GM04504 (cell line): ENCODE measurements at regions not wholly inside any gene's neighbourhood (a gene's known extent, or its start where the extent isn't known, plus 50 kb on each side); places are given as distances from the start of the nearest gene placed in this dataset.

Experiments
- DNase-seq: peaks from one replicate; pipeline ENCODE4 v3.0.0-alpha.2; 2012; ENCODE audit warnings: low read depth

GRCh38 chr9:81532251-81532650, 157.1 kb downstream of the TLE1 start:
- no peak for DNase-seq

- no peak for DNase-seq
Observed at GRCh38 chr9:81531511-81531910, 157.8 kb downstream of the TLE1 start.

GRCh38 chr9:81530846-81531245, 158.5 kb downstream of the TLE1 start:
- DNase-seq = no peak

- no peak for DNase-seq
Observed at GRCh38 chr9:81530310-81530810, 159.0 kb downstream of the TLE1 start.

GRCh38 chr9:81529556-81530193, 159.7 kb downstream of the TLE1 start:
- DNase-seq = peak; percentile 44

GRCh38 chr9:81526587-81526986, 162.8 kb downstream of the TLE1 start:
- DNase-seq = peak; percentile 76

- DNase-seq = peak; percentile 32
Observed at GRCh38 chr9:81522716-81523551, 166.4 kb downstream of the TLE1 start.

- no peak for DNase-seq
Observed at GRCh38 chr9:81521892-81522291, 167.5 kb downstream of the TLE1 start.

- no peak for DNase-seq
Observed at GRCh38 chr9:81519816-81520495, 169.4 kb downstream of the TLE1 start.

- no peak for DNase-seq
Observed at GRCh38 chr9:81517954-81518353, 171.4 kb downstream of the TLE1 start.

- no peak for DNase-seq
Observed at GRCh38 chr9:81513059-81513458, 176.3 kb downstream of the TLE1 start.

GRCh38 chr9:81512641-81513040, 176.7 kb downstream of the TLE1 start:
- no peak for DNase-seq

GRCh38 chr9:81508476-81508875, 180.9 kb downstream of the TLE1 start:
- no peak for DNase-seq

- no peak for DNase-seq
Observed at GRCh38 chr9:81506941-81507864, 182.1 kb downstream of the TLE1 start.

GRCh38 chr9:81499594-81499993, 189.8 kb downstream of the TLE1 start:
- no peak for DNase-seq

- peak; percentile 52 for DNase-seq
Observed at GRCh38 chr9:81499021-81499454, 190.3 kb downstream of the TLE1 start.

GRCh38 chr9:81498576-81498975, 190.8 kb downstream of the TLE1 start:
- DNase-seq = no peak

- DNase-seq = no peak
Observed at GRCh38 chr9:81497091-81497490, 192.3 kb downstream of the TLE1 start.

- DNase-seq = peak; percentile 78
Observed at GRCh38 chr9:81492710-81493447, 196.5 kb downstream of the TLE1 start.

- peak; percentile 20 for DNase-seq
Observed at GRCh38 chr9:81490605-81491331, 198.6 kb downstream of the TLE1 start.
